ENCODE measurements at regions not wholly inside any gene's neighbourhood (a gene's known extent, or its start where the extent isn't known, plus 50 kb on each side); places are given as distances from the start of the nearest gene placed in this dataset.

- DNase-seq (ENCODE audit: low spot score): no peak
Measured at GRCh38 chr17:77001487-77001886, 133.3 kb downstream of the MGAT5B start.

GRCh38 chr17:77002103-77003045, 134.2 kb downstream of the MGAT5B start:
- no peak for DNase-seq (ENCODE audit: low spot score)

DNA sequence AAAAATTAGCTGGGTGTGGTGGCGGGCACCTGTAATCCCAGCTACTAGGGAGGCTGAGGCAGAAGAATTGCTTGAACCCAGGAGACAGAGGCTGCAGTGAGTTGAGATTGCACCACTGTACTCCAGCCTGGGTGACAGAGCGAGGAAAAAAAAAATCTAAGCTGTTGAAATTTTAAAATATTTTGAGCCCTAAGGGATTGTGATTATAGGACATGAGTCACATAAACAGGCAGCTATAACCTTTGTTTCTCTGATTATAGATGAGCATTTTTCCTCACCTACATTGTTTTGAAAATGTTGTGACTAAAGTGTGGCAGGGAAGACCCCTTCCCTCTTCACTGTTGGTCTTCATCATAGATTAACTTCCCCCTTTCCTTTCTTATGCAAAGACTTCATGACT, 135.5 kb downstream of the MGAT5B start:
- DNase-seq (ENCODE audit: low spot score): no peak

- no peak for DNase-seq (ENCODE audit: low spot score)
Measured at GRCh38 chr17:77006971-77007649, 133.7 kb upstream of the SEC14L1 start.

DNA sequence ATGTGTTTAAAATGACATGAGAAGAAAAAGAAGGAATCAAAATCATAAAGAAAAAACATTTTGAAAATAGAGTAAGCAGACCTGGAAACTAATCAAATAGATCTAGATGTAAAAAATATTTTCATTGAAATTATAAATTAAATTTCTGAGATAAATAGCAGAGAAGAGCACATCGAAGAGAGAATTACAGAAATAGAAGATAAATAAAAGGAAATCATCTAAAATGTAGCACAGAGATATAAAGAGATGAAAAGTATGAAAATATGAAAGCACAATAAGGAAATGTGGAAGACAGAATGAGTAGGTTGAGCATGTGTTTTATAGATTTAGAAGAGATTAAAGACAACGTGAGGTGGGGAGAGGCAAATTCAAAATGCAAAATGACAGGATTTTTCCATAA, 130.9 kb upstream of the SEC14L1 start:
- DNase-seq (ENCODE audit: low spot score): no peak

GRCh38 chr17:77010667-77011066, 130.1 kb upstream of the SEC14L1 start:
- DNase-seq (ENCODE audit: low spot score): no peak

GRCh38 chr17:77011173-77012011, 129.4 kb upstream of the SEC14L1 start:
- no peak for DNase-seq (ENCODE audit: low spot score)

GRCh38 chr17:77018504-77018903, 122.3 kb upstream of the SEC14L1 start:
- no peak for DNase-seq (ENCODE audit: low spot score)

DNA sequence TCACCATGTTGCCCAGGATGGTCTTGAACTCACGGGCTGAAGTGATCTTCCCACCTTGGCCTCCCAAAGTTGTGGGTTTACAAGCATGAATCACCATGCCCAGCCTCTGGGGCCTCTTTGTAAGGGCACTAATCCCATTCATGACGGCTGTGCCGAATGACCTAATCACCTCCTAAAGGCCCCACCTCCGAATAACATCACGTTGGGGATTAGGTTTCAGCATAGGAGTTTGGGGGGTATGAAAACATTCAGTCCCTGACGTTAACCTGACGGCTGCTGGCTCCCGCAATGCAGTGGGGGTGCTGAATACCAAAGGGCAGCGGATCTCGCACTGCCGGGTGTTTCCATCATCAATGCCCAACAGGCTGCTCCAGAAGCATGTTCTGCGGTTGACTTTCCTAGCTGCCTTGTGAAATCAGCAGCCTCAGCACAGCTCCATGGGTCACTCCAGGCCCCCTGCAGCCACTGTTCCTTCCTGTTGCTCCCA, 120.8 kb upstream of the SEC14L1 start:
- no peak for DNase-seq (ENCODE audit: low spot score)

GRCh38 chr17:77020973-77021372, 119.8 kb upstream of the SEC14L1 start:
- no peak for DNase-seq (ENCODE audit: low spot score)

GRCh38 chr17:77022766-77023165, 118.0 kb upstream of the SEC14L1 start:
- no peak for DNase-seq (ENCODE audit: low spot score)

DNA sequence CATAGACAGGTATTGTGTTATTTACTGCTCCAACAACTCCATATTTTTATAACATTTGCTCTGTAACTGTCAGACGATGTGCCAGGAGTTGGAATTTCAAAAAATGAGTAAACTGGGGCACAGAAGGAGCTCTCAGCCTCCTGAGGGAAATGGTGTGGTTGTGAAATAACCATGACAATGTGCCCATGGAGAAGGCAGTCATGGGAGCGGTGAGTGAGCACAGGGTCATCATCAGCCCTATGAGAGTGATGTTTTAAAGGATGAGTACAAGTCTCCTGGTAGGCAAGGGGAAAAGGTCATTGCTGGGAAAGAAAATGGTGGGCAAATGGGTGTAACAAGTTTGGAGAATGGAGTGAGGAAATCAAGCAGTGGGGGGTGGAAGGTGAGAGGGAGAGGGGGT, 115.0 kb upstream of the SEC14L1 start:
- DNase-seq (ENCODE audit: low spot score): no peak

- DNase-seq (ENCODE audit: low spot score): no peak
Measured at GRCh38 chr17:77027271-77027889, 113.4 kb upstream of the SEC14L1 start.

GRCh38 chr17:77028900-77029299, 111.9 kb upstream of the SEC14L1 start:
- no peak for DNase-seq (ENCODE audit: low spot score)

DNA sequence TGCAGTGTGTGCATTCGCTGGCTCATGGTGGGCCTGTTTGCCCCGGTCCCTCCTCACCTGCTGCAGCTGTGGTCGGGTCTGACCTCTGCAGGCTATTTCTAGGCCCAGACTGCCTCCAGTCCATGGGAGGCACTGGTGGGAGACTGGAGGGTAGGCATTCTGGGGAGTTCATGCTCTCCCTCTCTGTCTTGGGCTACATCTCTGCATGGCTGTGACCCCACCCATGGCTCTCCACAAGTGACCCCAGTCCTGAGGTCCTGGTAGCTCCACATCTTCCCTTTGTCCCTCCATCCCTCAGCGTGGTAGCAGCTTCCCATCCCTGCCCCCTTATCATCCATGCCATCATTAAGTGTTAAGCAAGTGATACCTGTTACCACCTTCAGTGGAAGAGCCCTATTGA, 107.8 kb upstream of the SEC14L1 start:
- DNase-seq (ENCODE audit: low spot score): no peak

- no peak for DNase-seq (ENCODE audit: low spot score)
Measured at GRCh38 chr17:77033892-77034404, 106.8 kb upstream of the SEC14L1 start.

GRCh38 chr17:77034677-77035424, 105.9 kb upstream of the SEC14L1 start:
- DNase-seq (ENCODE audit: low spot score): no peak

GRCh38 chr17:77035526-77035925, 105.2 kb upstream of the SEC14L1 start:
- no peak for DNase-seq (ENCODE audit: low spot score)

- no peak for DNase-seq (ENCODE audit: low spot score)
Measured at GRCh38 chr17:77036136-77036840, 104.5 kb upstream of the SEC14L1 start.
